ENCODE measurements at regions not wholly inside any gene's neighbourhood (a gene's known extent, or its start where the extent isn't known, plus 50 kb on each side); places are given as distances from the start of the nearest gene placed in this dataset.
"Not testable (repeated sequence)": the region's sequence is repeated elsewhere in the genome, so short reads cannot be mapped to it uniquely, and the experiment has no call there.

DNA sequence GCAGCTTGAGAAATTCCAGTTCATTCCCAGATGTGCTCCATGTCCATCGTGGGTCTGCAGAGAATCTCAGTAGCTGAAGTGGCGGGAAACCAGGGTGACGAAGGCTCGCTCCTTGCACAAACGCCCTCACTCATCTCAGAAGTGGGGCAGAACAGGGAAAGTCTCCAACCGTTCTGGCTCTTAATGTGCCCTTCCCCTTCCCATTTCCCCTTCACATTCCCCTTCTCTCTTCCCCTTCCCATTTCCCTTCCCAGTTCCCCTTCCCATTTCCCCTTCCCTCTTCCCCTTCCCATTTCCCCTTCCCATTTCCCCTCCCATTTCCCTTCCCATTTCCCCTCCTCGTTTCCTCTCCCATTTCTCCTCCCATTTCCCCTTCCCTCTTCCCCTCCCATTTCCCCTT lies 108.5 kb downstream of the OLFM1 start:
- WGBS (ENCODE audit: insufficient coverage, low coverage, missing lambda C conversion rate) = 3% methylated on average over 6 of the region's 7 CpGs
- H3K36me3 ChIP-seq (ENCODE audit: control insufficient read depth, insufficient read depth, low read length); in situ Hi-C loops (cut with MboI); BruUV-seq (replicated peaks); ATAC-seq; H3K9me3 ChIP-seq (replicated peaks; ENCODE audit: control insufficient read depth, insufficient read depth, low read depth, low read length); H4K20me1 ChIP-seq (replicated peaks; ENCODE audit: control insufficient read depth, insufficient read depth, low read length); H3K79me2 ChIP-seq (ENCODE audit: control insufficient read depth, insufficient read depth, low read length); H2AFZ ChIP-seq (ENCODE audit: low read depth, low read length); H3K4me1 ChIP-seq (replicated peaks in 1 of 2; ENCODE audit: control insufficient read depth in 2 of 2, insufficient read depth in 2 of 2, low read length in 2 of 2); POLR2A ChIA-PET; CTCF ChIA-PET (ENCODE audit: low intra/inter-chr PET ratio); FAIRE-seq; H3K9ac ChIP-seq (ENCODE audit: insufficient read depth in 1 of 2, low read depth in 2 of 2, low read length in 2 of 2); H3K27ac ChIP-seq (ENCODE audit: extremely low read depth, low read depth, low read length); H3K4me3 ChIP-seq; H3K9me1 ChIP-seq (ENCODE audit: control insufficient read depth, insufficient read depth, low read length); H3K4me2 ChIP-seq (ENCODE audit: insufficient read depth, low read length); intact Hi-C loops (cut with micrococcal nuclease); TF ChIP-seq ETV6 (CRISPR knock-in tag; IDR thresholded peaks at IDR 0.05; ENCODE audit: borderline replicate concordance): not testable (repeated sequence)
- H3K27me3 ChIP-seq (ENCODE audit: control insufficient read depth in 2 of 2, insufficient read depth in 2 of 2, low read length in 2 of 2) = peaks cover 0 to 29% of the 10 kb centered on the region in 2 experiments; a peak in 3 of 5 replicates
- 0 out of 4 replicates have a peak, but pooled peaks of 1 of the 2 experiments have one; percentile 34 for TF ChIP-seq ETV6 (IDR thresholded peaks at IDR 0.05; ENCODE audit: borderline replicate concordance in 1 of 2, low read depth in 2 of 2, low read length in 1 of 2)
- DNase-seq (ENCODE audit: extremely low read depth in 1 of 4, low spot score in 3 of 4) = peak in 2 of 4 experiments; percentile 21 to 41

DNA sequence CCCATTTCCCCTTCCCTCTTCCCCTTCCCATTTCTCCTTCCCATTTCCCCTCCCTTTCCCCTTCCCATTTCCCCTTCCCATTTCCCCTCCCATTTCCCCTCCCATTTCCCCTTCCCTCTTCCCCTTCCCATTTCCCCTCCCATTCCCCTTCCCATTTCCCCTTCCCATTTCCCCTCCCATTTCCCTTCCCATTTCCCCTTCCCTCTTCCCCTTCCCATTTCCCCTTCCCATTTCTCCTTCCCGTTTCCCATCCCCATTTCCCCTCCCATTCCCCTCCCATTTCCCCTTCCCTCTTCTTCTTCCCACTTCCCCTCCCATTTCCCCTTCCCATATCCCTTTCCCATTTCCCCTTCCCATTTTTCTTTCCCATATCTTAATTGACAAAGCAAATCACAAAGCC lies 109.0 kb downstream of the OLFM1 start:
- ChIA-PET POLR2A (interaction anchor here (0.6 kb wide), 1 partner anchor 149 kb away, joined by 3 read pairs; no protein-coding TSS in a partner anchor), CTCF (ENCODE audit: low intra/inter-chr PET ratio) (no interaction called here)
- in situ Hi-C loops (cut with MboI) = no loop called here
- H3K4me2 ChIP-seq (ENCODE audit: insufficient read depth, low read length) = no peak overlapping the region
- no TSS peak for BruUV-seq (replicated peaks)
- no peaks in the 10 kb centered on the region for H3K4me1 ChIP-seq (replicated peaks in 1 of 2; ENCODE audit: control insufficient read depth in 2 of 2, insufficient read depth in 2 of 2, low read length in 2 of 2)
- no peak overlapping the region for H3K27ac ChIP-seq (ENCODE audit: extremely low read depth, low read depth, low read length)
- H2AFZ ChIP-seq (ENCODE audit: low read depth, low read length) = no peak overlapping the region
- H4K20me1 ChIP-seq (replicated peaks; ENCODE audit: control insufficient read depth, insufficient read depth, low read length) = no peaks in the 10 kb centered on the region
- FAIRE-seq (no peak), DNase-seq (ENCODE audit: extremely low read depth in 1 of 4, low spot score in 3 of 4) (no peak), ATAC-seq (no peak)
- peaks cover 0 to 27% of the 10 kb centered on the region in 2 experiments; a peak in 3 of 5 replicates for H3K27me3 ChIP-seq (ENCODE audit: control insufficient read depth in 2 of 2, insufficient read depth in 2 of 2, low read length in 2 of 2)
- H3K9me1 ChIP-seq (ENCODE audit: control insufficient read depth, insufficient read depth, low read length) = no peaks in the 10 kb centered on the region
- WGBS (ENCODE audit: insufficient coverage, low coverage, missing lambda C conversion rate) = no CpG with 5 or more reads among the region's 1 CpG
- H3K9ac ChIP-seq (ENCODE audit: insufficient read depth in 1 of 2, low read depth in 2 of 2, low read length in 2 of 2) = no peak overlapping the region
- no peaks in the 10 kb centered on the region for H3K79me2 ChIP-seq (ENCODE audit: control insufficient read depth, insufficient read depth, low read length)
- no peaks in the 10 kb centered on the region for H3K9me3 ChIP-seq (replicated peaks; ENCODE audit: control insufficient read depth, insufficient read depth, low read depth, low read length)
- intact Hi-C loops (cut with micrococcal nuclease) = no loop called here
- TF ChIP-seq, protein P1, sequence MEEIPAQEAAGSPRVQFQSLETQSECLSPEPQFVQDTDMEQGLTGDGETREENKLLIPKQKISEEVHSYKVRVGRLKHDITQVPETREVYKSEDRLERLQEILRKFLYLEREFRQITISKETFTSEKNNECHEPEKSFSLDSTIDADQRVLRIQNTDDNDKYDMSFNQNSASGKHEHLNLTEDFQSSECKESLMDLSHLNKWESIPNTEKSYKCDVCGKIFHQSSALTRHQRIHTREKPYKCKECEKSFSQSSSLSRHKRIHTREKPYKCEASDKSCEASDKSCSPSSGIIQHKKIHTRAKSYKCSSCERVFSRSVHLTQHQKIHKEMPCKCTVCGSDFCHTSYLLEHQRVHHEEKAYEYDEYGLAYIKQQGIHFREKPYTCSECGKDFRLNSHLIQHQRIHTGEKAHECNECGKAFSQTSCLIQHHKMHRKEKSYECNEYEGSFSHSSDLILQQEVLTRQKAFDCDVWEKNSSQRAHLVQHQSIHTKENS (CRISPR knock-in tag; IDR thresholded peaks at IDR 0.05) = no peak
- TF ChIP-seq ETV6 (IDR thresholded peaks at IDR 0.05; ENCODE audit: borderline replicate concordance in 1 of 2, low read depth in 2 of 2, low read length in 1 of 2) (0 out of 4 replicates have a peak, but pooled peaks of 1 of the 2 experiments have one; percentile 2), ETV6 (CRISPR knock-in tag; IDR thresholded peaks at IDR 0.05; ENCODE audit: borderline replicate concordance) (no peak), GABPA (tag; conservative IDR thresholded peaks at IDR 0.05; ENCODE audit: low read depth) (no peak), HNRNPH1 (optimal IDR thresholded peaks at IDR 0.05; ENCODE audit: low read depth, low read length) (no peak)
- H3K36me3 ChIP-seq (ENCODE audit: control insufficient read depth, insufficient read depth, low read length) = no peaks in the 10 kb centered on the region
- no peak overlapping the region for H3K4me3 ChIP-seq

All from K562 (cell line).